GM19043 (cell line): ENCODE measurements at regions not wholly inside any gene's neighbourhood (a gene's known extent, or its start where the extent isn't known, plus 50 kb on each side); places are given as distances from the start of the nearest gene placed in this dataset.

ENCODE experiments used
- ATAC-seq: cut with Tn5 transposase; IDR thresholded peaks from one replicate; pipeline ENCODE4 v1.9.1; 2021; ENCODE audit warnings: low read depth; ENCODE audit not compliant: unreplicated experiment

GRCh38 chrX:22325096-22325495, 52.4 kb downstream of the CBLL2 start:
- ATAC-seq = no peak

GRCh38 chrX:22329783-22330182, 57.1 kb downstream of the CBLL2 start:
- no peak for ATAC-seq

GRCh38 chrX:22338740-22339139, 66.0 kb downstream of the CBLL2 start:
- ATAC-seq = no peak

GRCh38 chrX:22339459-22339858, 66.7 kb downstream of the CBLL2 start:
- no peak for ATAC-seq

DNA sequence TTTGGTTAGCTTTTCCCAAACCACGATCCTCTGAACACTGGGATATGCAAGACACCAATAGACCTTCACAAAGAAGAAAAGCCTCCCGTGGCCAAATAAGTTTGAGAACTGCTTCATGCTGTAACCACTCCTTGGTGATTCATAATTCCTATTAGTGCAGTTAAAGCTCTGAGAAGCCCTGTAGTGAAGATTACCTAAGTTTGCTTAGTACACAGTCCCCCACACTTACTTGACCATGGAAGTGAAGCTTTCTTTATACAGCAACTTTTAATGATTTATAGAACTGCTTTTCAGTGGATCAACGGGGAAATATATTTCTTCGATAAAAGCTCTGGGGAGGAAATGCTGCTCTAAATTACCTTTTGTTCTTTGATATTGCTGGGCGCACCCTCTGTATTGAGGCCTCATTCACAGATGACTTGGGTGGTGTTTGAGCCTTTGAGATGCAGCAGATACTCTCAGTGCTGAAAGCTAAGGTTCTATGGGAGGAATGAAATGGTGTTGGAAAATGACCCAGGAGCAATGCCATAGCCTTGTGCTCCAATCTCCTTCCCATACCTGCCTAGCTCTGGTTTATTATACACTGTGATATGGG, 67.4 kb downstream of the CBLL2 start:
- no peak for ATAC-seq

GRCh38 chrX:22343192-22343591, 70.5 kb downstream of the CBLL2 start:
- ATAC-seq = no peak

DNA sequence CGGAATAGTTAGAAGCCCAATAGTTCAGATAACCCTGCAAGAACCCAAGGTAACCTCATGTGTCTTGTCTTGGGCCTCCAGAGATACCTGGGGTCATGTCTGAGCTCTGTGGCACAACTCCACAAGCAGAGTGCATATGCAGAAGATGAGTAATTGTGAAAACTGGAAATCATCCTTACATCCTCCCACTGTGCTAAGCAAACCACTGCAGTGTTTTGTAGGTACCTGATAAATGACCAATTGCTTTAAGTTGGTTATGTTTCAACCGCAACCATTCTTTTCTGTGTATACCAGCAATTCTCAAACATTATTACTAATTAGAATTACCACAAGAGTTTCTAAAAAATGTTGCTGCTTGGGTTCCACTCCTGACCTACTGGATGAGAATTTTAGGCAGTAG, 73.2 kb downstream of the CBLL2 start:
- ATAC-seq = no peak

DNA sequence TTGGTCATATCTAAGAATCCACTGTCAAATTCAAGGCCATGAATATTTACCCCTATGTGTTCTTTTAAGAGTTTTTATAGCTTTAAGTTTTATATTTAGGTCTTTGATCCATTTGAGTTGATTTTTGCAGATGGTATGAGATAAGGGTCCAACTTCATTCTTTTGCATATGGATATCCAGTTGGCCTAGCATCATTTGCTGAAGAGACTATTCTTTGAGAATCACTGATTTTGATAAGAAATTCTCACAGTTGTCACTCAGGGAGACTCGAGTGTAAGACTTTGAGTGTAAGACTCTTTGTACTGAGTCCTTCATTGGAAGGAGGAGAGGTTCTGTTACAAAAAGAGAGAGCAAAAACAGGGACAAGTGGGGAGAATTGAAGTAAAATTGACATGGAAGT, 74.8 kb downstream of the CBLL2 start:
- ATAC-seq = no peak

- no peak for ATAC-seq
These were observed 76.4 kb downstream of the CBLL2 start for GRCh38 chrX:22349116-22349515.

DNA sequence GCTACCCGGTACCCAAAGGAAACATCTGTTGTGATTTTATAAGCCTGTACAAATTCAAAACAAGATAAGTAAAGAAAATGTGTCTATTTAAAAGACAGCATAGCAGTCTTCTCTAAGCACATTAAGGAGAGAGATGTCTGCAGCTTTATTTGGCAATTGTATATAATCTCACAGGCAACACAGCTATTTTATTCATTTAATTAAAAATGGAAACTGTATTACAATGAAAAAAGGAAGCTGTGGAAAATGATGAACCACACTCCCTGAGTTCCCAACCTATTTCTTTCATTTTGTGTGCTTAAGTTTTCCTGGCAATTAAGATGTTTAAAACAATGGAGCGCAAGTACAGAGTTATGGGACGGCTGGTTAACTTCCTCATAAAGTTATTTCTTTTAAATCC, 78.4 kb downstream of the CBLL2 start:
- ATAC-seq = no peak

- ATAC-seq = no peak
These were observed 79.3 kb downstream of the CBLL2 start for GRCh38 chrX:22351966-22352365.

DNA sequence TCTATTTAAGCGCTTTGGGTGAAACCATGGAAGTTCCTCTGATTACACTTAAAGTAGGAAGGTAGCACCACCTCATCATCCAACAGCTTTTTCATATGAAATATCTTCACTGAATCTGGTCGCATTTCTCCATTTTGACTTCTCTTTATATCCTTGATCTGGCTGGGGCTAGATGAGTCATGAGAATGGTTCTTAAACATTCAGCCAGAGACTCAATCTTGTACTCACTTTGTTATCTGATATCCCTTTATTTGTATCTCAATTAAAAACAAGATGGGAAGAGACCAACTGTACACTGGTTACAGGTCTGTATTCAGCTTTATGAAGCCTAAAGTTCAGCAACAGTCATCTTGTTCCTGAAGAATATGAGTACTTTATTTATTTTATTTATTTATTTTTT, 84.9 kb downstream of the CBLL2 start:
- ATAC-seq = no peak

DNA sequence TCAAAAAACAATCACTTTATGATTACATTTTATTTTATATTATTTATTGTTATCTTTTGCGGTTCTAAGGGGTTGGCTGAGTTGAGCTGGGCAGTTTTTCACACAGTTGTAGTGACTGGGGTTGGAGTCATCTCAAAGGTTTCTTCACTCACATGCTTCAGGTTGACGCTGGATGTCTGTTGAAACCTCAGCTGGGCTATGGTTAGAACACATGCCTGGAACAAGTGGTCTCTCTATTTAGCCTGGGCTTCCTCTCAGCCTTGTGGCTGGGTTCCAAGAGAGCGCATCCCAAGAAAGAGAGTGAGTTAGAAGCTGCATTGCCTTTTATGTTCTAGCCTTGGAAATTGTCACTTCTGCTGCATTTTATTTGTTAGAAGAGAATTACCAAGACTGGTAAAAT, 87.4 kb downstream of the CBLL2 start:
- ATAC-seq = no peak

DNA sequence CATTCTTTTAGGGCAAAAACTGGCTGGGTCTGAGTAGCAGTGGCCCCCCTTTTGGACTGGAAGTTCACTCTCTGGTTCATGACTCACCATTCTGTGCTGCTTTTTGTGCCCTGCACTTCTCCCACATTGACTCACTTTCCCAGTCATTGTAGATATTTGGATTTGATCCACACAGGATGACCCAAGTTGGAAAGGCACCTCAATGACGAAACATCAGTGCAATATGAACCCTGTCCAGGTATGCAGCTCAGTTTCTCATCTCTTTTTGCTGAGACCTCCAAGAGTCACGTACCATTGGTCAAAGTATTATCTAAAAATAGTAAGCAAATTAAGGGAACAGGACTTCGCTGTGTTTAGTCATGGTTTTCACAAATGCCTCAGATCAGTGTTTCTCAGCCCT, 92.7 kb downstream of the CBLL2 start:
- ATAC-seq = no peak

- ATAC-seq = no peak
These were observed 93.5 kb downstream of the CBLL2 start for GRCh38 chrX:22366166-22366702.

DNA sequence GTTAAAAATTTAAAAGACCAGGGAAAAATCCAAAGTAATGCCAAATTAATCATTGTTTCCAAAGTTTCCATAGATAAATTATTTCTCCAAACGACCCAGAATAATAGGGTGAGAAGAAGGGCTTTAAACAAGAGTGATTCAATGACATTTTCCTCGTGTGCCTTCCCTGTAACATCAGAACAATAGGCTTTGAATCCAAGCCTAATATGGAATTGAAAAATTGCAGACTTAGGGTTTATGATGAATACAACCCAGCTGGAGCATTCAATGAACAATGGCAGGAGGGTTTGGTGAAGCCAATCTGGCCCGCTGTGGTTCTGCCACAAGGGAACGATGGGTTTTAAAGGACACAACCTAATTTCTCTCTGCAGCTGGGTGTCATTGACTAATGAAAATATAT, 94.2 kb downstream of the CBLL2 start:
- ATAC-seq = no peak

GRCh38 chrX:22373094-22373493, 100.4 kb downstream of the CBLL2 start:
- no peak for ATAC-seq

GRCh38 chrX:22373766-22374165, 101.1 kb downstream of the CBLL2 start:
- ATAC-seq = no peak

DNA sequence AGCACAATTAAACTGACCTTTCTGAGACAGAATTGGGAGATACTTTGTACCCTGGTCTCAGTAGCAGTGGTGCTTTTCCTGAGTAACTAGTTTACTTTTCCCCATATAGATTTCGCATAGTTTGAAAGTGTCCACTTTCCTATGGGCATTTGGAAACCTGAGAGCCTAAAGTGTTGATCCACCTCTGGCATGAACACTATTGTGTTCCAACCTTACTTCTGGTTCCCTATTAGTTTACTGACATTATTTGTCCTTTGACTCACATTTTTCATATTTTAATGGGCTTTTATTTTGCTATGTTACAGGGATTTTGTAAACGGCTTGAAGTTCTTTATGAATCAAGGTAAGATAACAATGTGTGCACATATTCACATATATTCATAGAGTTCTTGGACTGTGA, 103.7 kb downstream of the CBLL2 start:
- ATAC-seq = no peak

GRCh38 chrX:22378296-22378695, 105.6 kb downstream of the CBLL2 start:
- ATAC-seq = no peak

- no peak for ATAC-seq
These were observed 111.3 kb downstream of the CBLL2 start for GRCh38 chrX:22383988-22384387.

GRCh38 chrX:22389556-22390179, 117.0 kb downstream of the CBLL2 start:
- ATAC-seq = no peak
